Activated CD8-positive, alpha-beta T cell treated with anti-CD3 and anti-CD28 coated beads for 36 hours (primary cell): ENCODE measurements at regions not wholly inside any gene's neighbourhood (a gene's known extent, or its start where the extent isn't known, plus 50 kb on each side); places are given as distances from the start of the nearest gene placed in this dataset.

Experiments
- ATAC-seq: fragments of 200-7000 bp; cut with Tn5 transposase; one replicate; pipeline ENCODE4 v1.10.0; 2021; ENCODE audit warnings: mild to moderate bottlenecking, moderate library complexity
- CTCF ChIA-PET: fragments of 350-600 bp; sonication (Branson Sonifier 250); formaldehyde crosslinking; loops from one replicate; lab custom pipeline; 2021; ENCODE audit warnings: antibody characterized with exemption; lab: Charles Lee
- POLR2A ChIA-PET: fragments of 350-600 bp; sonication (Branson Sonifier 250); formaldehyde crosslinking; loops from one replicate; lab custom pipeline; 2021; ENCODE audit warnings: antibody characterized with exemption; lab: Charles Lee
- DNase-seq: peaks from one replicate; pipeline ENCODE4 v3.0.0-alpha.2; 2020
- H3K27ac Mint-ChIP-seq: one replicate; pipeline ENCODE4 v1.8.0; 2021; ENCODE audit warnings: mild to moderate bottlenecking, mixed read lengths
- H3K27me3 Mint-ChIP-seq: one replicate; pipeline ENCODE4 v1.8.0; 2021; ENCODE audit warnings: mixed read lengths
- H3K36me3 Mint-ChIP-seq: one replicate; pipeline ENCODE4 v1.8.0; 2021; ENCODE audit warnings: low read depth, mixed read lengths
- H3K4me1 Mint-ChIP-seq: one replicate; pipeline ENCODE4 v1.8.0; 2021; ENCODE audit warnings: low read depth, mixed read lengths
- H3K4me3 Mint-ChIP-seq: one replicate; pipeline ENCODE4 v1.8.0; 2021; ENCODE audit warnings: mild to moderate bottlenecking, moderate library complexity, mixed read lengths
- H3K9me3 Mint-ChIP-seq: one replicate; pipeline ENCODE4 v1.8.0; 2021; ENCODE audit warnings: mixed read lengths
- CTCF ChIP-seq: fragments of 200-600 bp; IDR thresholded peaks from one replicate; pipeline ENCODE4 v1.8.0; 2022; ENCODE audit warnings: antibody characterized with exemption, mild to moderate bottlenecking
- intact Hi-C: fragments of 100-400 bp; cut with micrococcal nuclease; formaldehyde crosslinking; loops from one replicate; pipeline ENCODE4 v1.10.0; 2022

- intact Hi-C loops, result no loop called here
- Mint-ChIP-seq H3K4me1 (no peaks in the 10 kb centered on the region), H3K4me3 (no peak overlapping the region), H3K27me3 (no peaks in the 10 kb centered on the region), H3K36me3 (no peaks in the 10 kb centered on the region), H3K9me3 (no peaks in the 10 kb centered on the region), H3K27ac (no peak overlapping the region)
- CTCF ChIA-PET, result no interaction called here
- DNase-seq (no peak), ATAC-seq (no peak)
- TF ChIP-seq CTCF, result no peak
- POLR2A ChIA-PET, result no interaction called here
These were observed 59.0 kb upstream of the SMAD3 start for GRCh38 chr15:67006083-67007065.

DNA sequence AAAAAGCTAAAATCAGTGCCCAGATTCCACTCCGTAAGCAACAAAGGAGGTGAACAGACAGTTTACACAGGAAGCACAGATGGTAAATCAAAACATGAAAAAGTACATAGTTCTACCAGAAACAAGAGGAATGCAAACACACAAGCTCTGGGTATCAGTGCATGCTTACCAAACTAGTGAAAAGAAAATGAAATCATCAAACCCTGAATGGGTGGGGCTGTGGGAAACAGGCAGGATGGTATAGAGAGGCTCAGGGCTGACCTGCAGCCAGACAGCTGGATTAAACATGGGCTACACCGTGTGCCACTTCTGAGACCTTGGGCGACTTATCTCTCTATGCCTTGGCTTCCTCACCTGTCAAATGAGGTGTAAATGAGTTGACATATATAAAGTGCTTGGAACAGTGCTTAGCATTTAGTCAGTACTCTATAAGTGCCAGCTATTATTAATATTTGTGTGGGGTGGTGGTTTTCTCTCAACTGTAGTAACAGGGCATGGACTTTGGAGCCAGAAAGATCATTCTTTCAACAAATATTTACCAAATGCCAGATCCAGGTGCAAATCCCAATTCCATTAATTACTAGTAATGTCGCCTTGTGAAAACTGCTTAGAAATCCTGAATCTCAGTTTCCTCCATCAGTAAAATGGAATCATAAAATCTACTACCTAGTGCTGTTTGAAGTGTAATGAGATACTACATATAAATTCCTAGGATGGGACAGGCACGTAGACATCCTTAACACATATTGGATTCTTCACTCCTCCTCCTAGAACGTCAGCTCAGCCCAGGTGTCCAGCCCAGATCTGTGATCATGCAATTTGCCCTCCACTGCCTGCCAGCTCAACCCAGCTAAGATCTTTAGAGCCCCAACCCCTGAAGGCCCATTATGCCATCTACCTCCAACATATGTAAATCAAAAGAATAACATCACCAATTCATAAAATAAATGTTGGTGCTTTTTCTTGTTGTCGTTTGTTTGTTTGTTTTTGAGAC lies 55.5 kb upstream of the SMAD3 start:
- ATAC-seq, result no peak
- POLR2A ChIA-PET, result interaction anchor here (0.8 to 1.0 kb wide), 2 partner anchors 10 to 221 kb away, joined by 3 to 4 read pairs; no protein-coding TSS in a partner anchor
- intact Hi-C loops, result no loop called here
- H3K36me3 Mint-ChIP-seq, result no peaks in the 10 kb centered on the region
- DNase-seq, result no peak
- no peaks in the 10 kb centered on the region for H3K27me3 Mint-ChIP-seq
- H3K4me3 Mint-ChIP-seq, result no peak overlapping the region
- TF ChIP-seq CTCF, result no peak
- H3K4me1 Mint-ChIP-seq, result no peaks in the 10 kb centered on the region
- no peaks in the 10 kb centered on the region for H3K9me3 Mint-ChIP-seq
- H3K27ac Mint-ChIP-seq, result no peak overlapping the region
- CTCF ChIA-PET, result interaction anchor here (1.1 kb wide), 1 partner anchor 64 kb away, joined by 3 read pairs; no protein-coding TSS in a partner anchor

- no peak for DNase-seq
- Mint-ChIP-seq H3K4me3 (no peak overlapping the region), H3K4me1 (no peaks in the 10 kb centered on the region), H3K9me3 (no peaks in the 10 kb centered on the region), H3K27me3 (peaks cover 1% of the 10 kb centered on the region), H3K27ac (no peak overlapping the region), H3K36me3 (no peaks in the 10 kb centered on the region)
- TF ChIP-seq CTCF, result no peak
- POLR2A ChIA-PET, result interaction anchor here (0.7 kb wide), 1 partner anchor 15 kb away, joined by 3 read pairs; no protein-coding TSS in a partner anchor
- intact Hi-C loops, result no loop called here
- CTCF ChIA-PET, result interaction anchor here (0.6 to 1.3 kb wide), 3 partner anchors 9 to 15 kb away, joined by 3 to 4 read pairs (median 3); no protein-coding TSS in a partner anchor
- ATAC-seq, result no peak
These were observed 54.3 kb upstream of the SMAD3 start for GRCh38 chr15:67010898-67011616.

GRCh38 chr15:67011617-67012005 lies 53.8 kb upstream of the SMAD3 start:
- intact Hi-C loops, result no loop called here
- Mint-ChIP-seq H3K27ac (no peak overlapping the region), H3K4me3 (no peak overlapping the region), H3K4me1 (no peaks in the 10 kb centered on the region), H3K9me3 (no peaks in the 10 kb centered on the region), H3K36me3 (no peaks in the 10 kb centered on the region), H3K27me3 (peaks cover 1% of the 10 kb centered on the region)
- no peak for DNase-seq
- no peak for ATAC-seq
- no peak for TF ChIP-seq CTCF
- CTCF ChIA-PET, result interaction anchor here (0.6 to 1.3 kb wide), 3 partner anchors 9 to 16 kb away, joined by 3 to 4 read pairs (median 3); no protein-coding TSS in a partner anchor
- POLR2A ChIA-PET, result interaction anchor here (0.7 kb wide), 1 partner anchor 14 kb away, joined by 3 read pairs; no protein-coding TSS in a partner anchor
